HG03095 (cell line): ENCODE measurements at regions not wholly inside any gene's neighbourhood (a gene's known extent, or its start where the extent isn't known, plus 50 kb on each side); places are given as distances from the start of the nearest gene placed in this dataset.
A peak's percentile ranks its signal among the peaks of the same experiment; 100 is the strongest.

Source experiments
- ATAC-seq: cut with Tn5 transposase; IDR thresholded peaks from one replicate; pipeline ENCODE4 v1.9.1; 2021; ENCODE audit warnings: moderate library complexity; ENCODE audit not compliant: unreplicated experiment

- no peak for ATAC-seq
Observed at GRCh38 chr10:78292250-78292981, 258.8 kb downstream of the RPS24 start.

GRCh38 chr10:78292982-78293865 is 259.6 kb downstream of the RPS24 start:
- no peak for ATAC-seq

- ATAC-seq, result no peak
Observed at GRCh38 chr10:78295242-78295641, 261.6 kb downstream of the RPS24 start.

- no peak for ATAC-seq
Observed at GRCh38 chr10:78296785-78297184, 263.1 kb downstream of the RPS24 start.

GRCh38 chr10:78297997-78298396 is 264.3 kb downstream of the RPS24 start:
- ATAC-seq, result no peak

GRCh38 chr10:78298835-78299234 is 265.2 kb downstream of the RPS24 start:
- no peak for ATAC-seq

- ATAC-seq, result no peak
Observed at GRCh38 chr10:78299851-78300468, 266.3 kb downstream of the RPS24 start.

- no peak for ATAC-seq
Observed at GRCh38 chr10:78300526-78300925, 266.9 kb downstream of the RPS24 start.

- ATAC-seq, result no peak
Observed at GRCh38 chr10:78301481-78301880, 267.8 kb downstream of the RPS24 start.

GRCh38 chr10:78301891-78302738 is 268.5 kb downstream of the RPS24 start:
- no peak for ATAC-seq

- no peak for ATAC-seq
Observed at GRCh38 chr10:78302739-78302988, 269.0 kb downstream of the RPS24 start.

- peak; percentile 82 for ATAC-seq
Observed at GRCh38 chr10:78302989-78303854, 269.6 kb downstream of the RPS24 start.

GRCh38 chr10:78304091-78305045 is 270.7 kb downstream of the RPS24 start:
- ATAC-seq, result no peak

GRCh38 chr10:78305311-78305710 is 271.6 kb downstream of the RPS24 start:
- ATAC-seq, result no peak

- ATAC-seq, result no peak
Observed at GRCh38 chr10:78306358-78306757, 272.7 kb downstream of the RPS24 start.

- ATAC-seq, result no peak
Observed at GRCh38 chr10:78307576-78307975, 273.9 kb downstream of the RPS24 start.

- ATAC-seq, result no peak
Observed at GRCh38 chr10:78309536-78310237, 276.0 kb downstream of the RPS24 start.

GRCh38 chr10:78310481-78311080 is 276.9 kb downstream of the RPS24 start:
- ATAC-seq, result no peak
